ENCODE measurements at regions not wholly inside any gene's neighbourhood (a gene's known extent, or its start where the extent isn't known, plus 50 kb on each side); places are given as distances from the start of the nearest gene placed in this dataset.

- TF ChIP-seq POLR2A (IDR thresholded peaks at IDR 0.05) (no peak), EP300 (IDR thresholded peaks at IDR 0.05) (no peak)
- TF ChIP-seq, protein P1, sequence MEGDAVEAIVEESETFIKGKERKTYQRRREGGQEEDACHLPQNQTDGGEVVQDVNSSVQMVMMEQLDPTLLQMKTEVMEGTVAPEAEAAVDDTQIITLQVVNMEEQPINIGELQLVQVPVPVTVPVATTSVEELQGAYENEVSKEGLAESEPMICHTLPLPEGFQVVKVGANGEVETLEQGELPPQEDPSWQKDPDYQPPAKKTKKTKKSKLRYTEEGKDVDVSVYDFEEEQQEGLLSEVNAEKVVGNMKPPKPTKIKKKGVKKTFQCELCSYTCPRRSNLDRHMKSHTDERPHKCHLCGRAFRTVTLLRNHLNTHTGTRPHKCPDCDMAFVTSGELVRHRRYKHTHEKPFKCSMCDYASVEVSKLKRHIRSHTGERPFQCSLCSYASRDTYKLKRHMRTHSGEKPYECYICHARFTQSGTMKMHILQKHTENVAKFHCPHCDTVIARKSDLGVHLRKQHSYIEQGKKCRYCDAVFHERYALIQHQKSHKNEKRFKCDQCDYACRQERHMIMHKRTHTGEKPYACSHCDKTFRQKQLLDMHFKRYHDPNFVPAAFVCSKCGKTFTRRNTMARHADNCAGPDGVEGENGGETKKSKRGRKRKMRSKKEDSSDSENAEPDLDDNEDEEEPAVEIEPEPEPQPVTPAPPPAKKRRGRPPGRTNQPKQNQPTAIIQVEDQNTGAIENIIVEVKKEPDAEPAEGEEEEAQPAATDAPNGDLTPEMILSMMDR (IDR thresholded peaks at IDR 0.05), result no peak
Measured at GRCh38 chr7:35536396-35536826, 158.5 kb downstream of the HERPUD2 start.
